B cell (primary cell): ENCODE measurements at regions not wholly inside any gene's neighbourhood (a gene's known extent, or its start where the extent isn't known, plus 50 kb on each side); places are given as distances from the start of the nearest gene placed in this dataset.

ENCODE experiments used
- ATAC-seq: fragments of 200-7000 bp; cut with Tn5 transposase; one replicate; pipeline ENCODE4 v1.10.0; 2021; ENCODE audit warnings: low read depth, mild to moderate bottlenecking, moderate number of reproducible peaks, moderate library complexity
- CTCF ChIA-PET: fragments of 350-600 bp; sonication (Branson Sonifier 250); formaldehyde crosslinking; loops from one replicate; lab custom pipeline; 2021; ENCODE audit warnings: antibody characterized with exemption, inconsistent platforms; lab: Charles Lee
- POLR2A ChIA-PET: fragments of 350-600 bp; sonication (Branson Sonifier 250); formaldehyde crosslinking; loops from one replicate; lab custom pipeline; 2021; ENCODE audit warnings: antibody characterized with exemption; lab: Charles Lee
- DNase-seq: peaks from one replicate; pipeline ENCODE4 v3.0.0; 2013
- H2AFZ ChIP-seq: 2 replicates; pipeline ENCODE4 v1.6.1; 2012; ENCODE audit warnings: mild to moderate bottlenecking, low read depth, low read length; ENCODE audit not compliant: insufficient read depth, poor library complexity, severe bottlenecking
- H3K27ac ChIP-seq, 2 donors: 1 replicate in 1 of 2; 2 replicates in 1 of 2; pipeline ENCODE4 v1.5.1; 2012 to 2013; ENCODE audit warnings: low read length in 2 of 2, mild to moderate bottlenecking in 2 of 2, moderate library complexity in 1 of 2
- H3K27me3 ChIP-seq, 4 experiments: fragments of 200-600 bp in 1 of 4; sonication (generic) in 1 of 4; replicated peaks in 1 of 4; 1 replicate in 2 of 4; 2 replicates in 2 of 4; pipeline versions ENCODE4 v1.6.1 to v1.7.0; 2013 to 2016; ENCODE audit warnings: low read length in 3 of 4, mild to moderate bottlenecking in 2 of 4, mixed read lengths in 1 of 4, moderate library complexity in 1 of 4; ENCODE audit not compliant: insufficient read depth in 4 of 4, control insufficient read depth in 3 of 4; ENCODE audit errors: control extremely low read depth in 1 of 4
- H3K36me3 ChIP-seq, 2 experiments: replicated peaks in 1 of 2; 1 replicate in 1 of 2; 2 replicates in 1 of 2; pipeline versions ENCODE4 v1.6.1 to v1.7.1; 2013; ENCODE audit warnings: low read length in 1 of 2; ENCODE audit not compliant: insufficient read depth in 2 of 2, control insufficient read depth in 1 of 2; ENCODE audit errors: control extremely low read depth in 1 of 2, extremely low read depth in 1 of 2
- H3K4me1 ChIP-seq, 2 donors: fragments of 200-600 bp in 1 of 2; sonication (generic) in 1 of 2; 1 replicate in 1 of 2; 2 replicates in 1 of 2; pipeline versions ENCODE4 v1.5.1 to v1.6.1; 2013 to 2017; ENCODE audit warnings: low read length in 2 of 2; ENCODE audit not compliant: control insufficient read depth in 2 of 2, insufficient read depth in 2 of 2
- H3K4me2 ChIP-seq: replicated peaks from 2 replicates; pipeline ENCODE3; 2012; ENCODE audit warnings: mild to moderate bottlenecking, low read depth, low read length; ENCODE audit not compliant: poor library complexity, severe bottlenecking
- H3K4me3 ChIP-seq, 5 experiments: fragments of 200-600 bp in 1 of 5; sonication (generic) in 1 of 5; 1 replicate in 3 of 5; 2 replicates in 2 of 5; pipeline versions ENCODE4 v1.5.1 to v1.7.0; 2011 to 2016; ENCODE audit warnings: low read length in 4 of 5, mild to moderate bottlenecking in 4 of 5, low read depth in 2 of 5, control low read depth in 1 of 5, moderate library complexity in 1 of 5; ENCODE audit not compliant: insufficient read depth in 1 of 5; ENCODE audit errors: control extremely low read depth in 1 of 5, extremely low read depth in 1 of 5
- H3K79me2 ChIP-seq: fragments of 200-600 bp; sonication (generic); one replicate; pipeline ENCODE4 v1.6.0; 2016; ENCODE audit warnings: low read length; ENCODE audit not compliant: control insufficient read depth, insufficient read depth
- H3K9ac ChIP-seq: fragments of 200-600 bp; sonication (generic); 2 replicates; pipeline ENCODE4 v1.6.1; 2017; ENCODE audit warnings: mild to moderate bottlenecking, low read length, moderate library complexity
- H3K9me3 ChIP-seq, 3 donors: one replicate each; pipeline versions ENCODE4 v1.6.1 to v1.7.1; 2013; ENCODE audit warnings: low read length in 2 of 3; ENCODE audit not compliant: control insufficient read depth in 2 of 3, insufficient read depth in 1 of 3; ENCODE audit errors: control extremely low read depth in 1 of 3
- H4K20me1 ChIP-seq: 2 replicates; pipeline ENCODE4 v1.6.0; 2012; ENCODE audit warnings: mild to moderate bottlenecking, low read length; ENCODE audit not compliant: insufficient read depth, control insufficient read depth, poor library complexity, severe bottlenecking
- H3K27ac Mint-ChIP-seq: one replicate; pipeline ENCODE4 v1.8.0; 2021; ENCODE audit warnings: mixed read lengths
- H3K27me3 Mint-ChIP-seq: one replicate; pipeline ENCODE4 v1.8.0; 2021; ENCODE audit warnings: mixed read lengths
- H3K4me1 Mint-ChIP-seq: one replicate; pipeline ENCODE4 v1.8.0; 2021; ENCODE audit warnings: mixed read lengths
- H3K4me3 Mint-ChIP-seq: one replicate; pipeline ENCODE4 v1.8.0; 2021; ENCODE audit warnings: mixed read lengths
- H3K9me3 Mint-ChIP-seq: one replicate; pipeline ENCODE4 v1.8.0; 2022; ENCODE audit warnings: mixed read lengths; ENCODE audit not compliant: insufficient read depth
- EZH2 ChIP-seq: IDR thresholded peaks from 2 replicates; pipeline ENCODE4 v1.6.1; 2012; ENCODE audit warnings: borderline replicate concordance, low read depth, mild to moderate bottlenecking, moderate library complexity, low read length; ENCODE audit not compliant: insufficient read depth, poor library complexity, severe bottlenecking
- WGBS: methylation state at CpG from one replicate; pipeline ENCODE4 v1.1.5; 2013; ENCODE audit warnings: missing lambda C conversion rate; ENCODE audit not compliant: insufficient coverage; 5-methylcytosine and 5-hydroxymethylcytosine counted together
- intact Hi-C: fragments of 100-400 bp; cut with micrococcal nuclease; formaldehyde crosslinking; loops from one replicate; pipeline ENCODE4 v1.10.0; 2022
- TF ChIP-seq, protein P1 (sequence below): fragments of 200-600 bp; IDR thresholded peaks from one replicate; pipeline ENCODE4 v1.8.0; 2022; ENCODE audit warnings: antibody characterized with exemption, mild to moderate bottlenecking

DNA sequence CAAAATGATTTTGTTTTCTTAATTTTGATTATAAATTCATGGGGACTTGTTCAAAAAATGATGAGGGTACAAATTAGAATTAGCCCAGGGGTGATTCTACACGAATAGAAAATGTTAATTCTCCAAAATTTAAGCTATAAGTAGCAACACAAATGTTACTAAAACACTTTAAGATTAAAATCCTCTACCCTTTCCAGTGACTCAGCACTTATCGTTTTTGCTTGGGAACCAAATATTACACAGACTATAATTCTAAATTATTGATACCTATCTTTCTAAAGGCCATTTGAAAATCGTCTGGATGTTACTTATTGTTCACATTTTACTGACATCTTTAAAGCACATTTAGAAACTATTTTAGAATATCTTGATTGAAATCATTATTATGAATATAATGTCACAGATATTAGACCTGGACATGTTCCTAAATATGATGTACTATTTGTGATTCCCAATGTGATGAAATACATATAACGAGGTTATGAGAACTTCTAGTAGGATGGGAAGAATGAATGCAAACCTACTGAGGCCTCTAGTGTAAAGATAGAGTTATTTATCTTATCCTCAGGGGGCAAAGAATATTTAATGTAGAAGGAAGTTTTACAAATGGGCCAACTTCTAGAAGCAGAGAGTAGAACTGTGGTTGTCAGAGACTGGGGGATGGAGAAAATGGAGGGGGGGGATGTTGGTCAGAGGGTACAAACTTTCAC lies 132.0 kb upstream of the TP63 start:
- no peak overlapping the region for H2AFZ ChIP-seq
- H3K9ac ChIP-seq: no peak overlapping the region
- CTCF ChIA-PET: no interaction called here
- Mint-ChIP-seq H3K27ac (no peak overlapping the region), H3K27me3 (no peaks in the 10 kb centered on the region), H3K9me3 (peaks cover 6% of the 10 kb centered on the region), H3K4me1 (no peaks in the 10 kb centered on the region), H3K4me3 (no peak overlapping the region)
- no peaks in the 10 kb centered on the region for H4K20me1 ChIP-seq
- no peak for ATAC-seq
- no peak overlapping the region for H3K4me3 ChIP-seq
- no peak overlapping the region for H3K4me2 ChIP-seq
- H3K36me3 ChIP-seq: no peaks in the 10 kb centered on the region
- 70% methylated on average over 2 of the region's 4 CpGs for WGBS
- no peaks in the 10 kb centered on the region for H3K4me1 ChIP-seq
- POLR2A ChIA-PET: no interaction called here
- no peaks in the 10 kb centered on the region for H3K79me2 ChIP-seq
- intact Hi-C loops: no loop called here
- no peak overlapping the region for H3K27ac ChIP-seq
- H3K9me3 ChIP-seq: peaks cover 0 to 6% (median 1%) of the 10 kb centered on the region in 3 donors
- no peak for DNase-seq
- TF ChIP-seq, protein P1, sequence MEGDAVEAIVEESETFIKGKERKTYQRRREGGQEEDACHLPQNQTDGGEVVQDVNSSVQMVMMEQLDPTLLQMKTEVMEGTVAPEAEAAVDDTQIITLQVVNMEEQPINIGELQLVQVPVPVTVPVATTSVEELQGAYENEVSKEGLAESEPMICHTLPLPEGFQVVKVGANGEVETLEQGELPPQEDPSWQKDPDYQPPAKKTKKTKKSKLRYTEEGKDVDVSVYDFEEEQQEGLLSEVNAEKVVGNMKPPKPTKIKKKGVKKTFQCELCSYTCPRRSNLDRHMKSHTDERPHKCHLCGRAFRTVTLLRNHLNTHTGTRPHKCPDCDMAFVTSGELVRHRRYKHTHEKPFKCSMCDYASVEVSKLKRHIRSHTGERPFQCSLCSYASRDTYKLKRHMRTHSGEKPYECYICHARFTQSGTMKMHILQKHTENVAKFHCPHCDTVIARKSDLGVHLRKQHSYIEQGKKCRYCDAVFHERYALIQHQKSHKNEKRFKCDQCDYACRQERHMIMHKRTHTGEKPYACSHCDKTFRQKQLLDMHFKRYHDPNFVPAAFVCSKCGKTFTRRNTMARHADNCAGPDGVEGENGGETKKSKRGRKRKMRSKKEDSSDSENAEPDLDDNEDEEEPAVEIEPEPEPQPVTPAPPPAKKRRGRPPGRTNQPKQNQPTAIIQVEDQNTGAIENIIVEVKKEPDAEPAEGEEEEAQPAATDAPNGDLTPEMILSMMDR: no peak
- no peak for TF ChIP-seq EZH2
- no peaks in the 10 kb centered on the region for H3K27me3 ChIP-seq

DNA sequence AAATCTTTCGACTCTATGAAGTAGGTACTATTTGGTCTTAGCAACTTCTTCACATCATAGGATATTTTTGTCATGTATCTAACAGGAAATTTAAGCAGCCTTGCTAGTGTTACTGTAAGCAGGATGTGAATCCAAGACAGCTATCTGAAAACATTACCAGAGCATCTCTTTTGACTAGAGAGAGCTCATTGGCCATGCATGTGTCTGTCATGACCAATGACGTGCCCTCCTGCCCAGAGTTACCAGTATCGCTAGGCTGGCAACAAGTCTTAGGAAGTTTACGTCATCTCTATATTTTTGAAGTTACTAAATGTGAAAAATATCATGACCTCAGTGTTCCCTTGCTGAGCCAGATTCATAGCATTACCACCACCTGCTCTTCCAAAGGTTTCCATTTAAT lies 130.9 kb upstream of the TP63 start:
- no peak overlapping the region for H3K4me2 ChIP-seq
- no peaks in the 10 kb centered on the region for H3K4me1 ChIP-seq
- intact Hi-C loops: no loop called here
- no peak overlapping the region for H3K4me3 ChIP-seq
- H3K27me3 ChIP-seq: no peaks in the 10 kb centered on the region
- H4K20me1 ChIP-seq: no peaks in the 10 kb centered on the region
- H3K4me1 Mint-ChIP-seq: peaks cover 2% of the 10 kb centered on the region
- H2AFZ ChIP-seq: no peak overlapping the region
- no peaks in the 10 kb centered on the region for H3K79me2 ChIP-seq
- H3K9me3 ChIP-seq: peaks cover 0 to 6% (median 1%) of the 10 kb centered on the region in 3 donors
- ChIA-PET CTCF (no interaction called here), POLR2A (no interaction called here)
- H3K9ac ChIP-seq: no peak overlapping the region
- H3K27ac ChIP-seq: no peak overlapping the region
- peaks cover 6% of the 10 kb centered on the region for H3K9me3 Mint-ChIP-seq
- WGBS: no CpG with 5 or more reads among the region's 4 CpGs
- TF ChIP-seq, protein P1: no peak
- TF ChIP-seq EZH2: no peak
- H3K4me3 Mint-ChIP-seq: no peak overlapping the region
- H3K27me3 Mint-ChIP-seq: no peaks in the 10 kb centered on the region
- H3K36me3 ChIP-seq: no peaks in the 10 kb centered on the region
- ATAC-seq: no peak
- DNase-seq: no peak
- no peak overlapping the region for H3K27ac Mint-ChIP-seq
